ENCODE measurements at regions not wholly inside any gene's neighbourhood (a gene's known extent, or its start where the extent isn't known, plus 50 kb on each side); places are given as distances from the start of the nearest gene placed in this dataset.
"Not testable (repeated sequence)": the region's sequence is repeated elsewhere in the genome, so short reads cannot be mapped to it uniquely, and the experiment has no call there.

DNA sequence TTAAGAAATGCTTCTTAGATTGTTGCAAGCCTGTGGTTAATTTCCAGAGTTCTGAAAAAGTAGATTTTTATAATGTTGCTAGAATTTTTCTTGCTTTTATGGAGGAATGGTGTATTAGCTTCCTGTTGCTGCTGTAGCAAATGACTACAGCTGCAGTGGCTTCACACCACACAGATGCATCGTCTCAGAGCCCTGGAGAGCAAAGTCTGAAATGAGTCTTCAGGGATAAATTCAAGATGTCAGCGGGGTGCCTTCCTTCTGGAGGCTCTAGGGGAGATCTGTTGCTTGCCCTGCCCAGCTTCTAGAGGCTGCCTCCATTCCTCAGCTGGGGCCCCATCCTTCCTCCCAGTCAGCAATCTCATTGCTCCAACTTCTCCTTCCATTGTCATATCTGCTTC is 187.8 kb downstream of the ZNF516 start:
- no peak for DNase-seq

DNA sequence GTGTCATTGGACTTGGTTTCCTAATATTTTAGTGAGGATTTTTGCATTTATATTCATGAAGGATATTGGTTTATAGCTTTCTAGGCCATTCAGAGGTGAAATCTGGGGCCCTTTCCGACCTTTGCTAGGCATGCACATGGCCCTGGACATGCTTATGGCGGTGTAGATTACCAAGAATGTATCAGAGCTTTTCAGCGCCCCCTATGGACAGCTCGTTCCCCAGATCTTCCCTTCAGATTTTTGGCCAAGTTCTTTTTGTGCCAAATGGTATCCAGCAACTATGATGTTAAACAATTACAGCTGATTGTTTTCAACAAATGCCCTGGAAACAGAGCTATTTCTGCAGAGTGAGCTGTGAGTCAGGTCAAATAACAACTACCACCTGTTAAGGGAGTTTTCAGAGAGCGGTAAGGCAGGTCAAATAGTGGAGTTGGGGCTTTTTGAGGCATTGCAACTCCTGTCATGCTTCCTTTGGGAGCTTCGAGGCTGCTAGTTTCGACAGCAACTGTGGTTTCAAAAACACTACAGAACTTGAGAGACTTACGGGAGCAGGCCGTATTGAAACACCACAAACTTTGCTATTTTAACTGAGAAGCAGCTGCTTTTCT is 188.3 kb downstream of the ZNF516 start:
- no peak for DNase-seq

DNA sequence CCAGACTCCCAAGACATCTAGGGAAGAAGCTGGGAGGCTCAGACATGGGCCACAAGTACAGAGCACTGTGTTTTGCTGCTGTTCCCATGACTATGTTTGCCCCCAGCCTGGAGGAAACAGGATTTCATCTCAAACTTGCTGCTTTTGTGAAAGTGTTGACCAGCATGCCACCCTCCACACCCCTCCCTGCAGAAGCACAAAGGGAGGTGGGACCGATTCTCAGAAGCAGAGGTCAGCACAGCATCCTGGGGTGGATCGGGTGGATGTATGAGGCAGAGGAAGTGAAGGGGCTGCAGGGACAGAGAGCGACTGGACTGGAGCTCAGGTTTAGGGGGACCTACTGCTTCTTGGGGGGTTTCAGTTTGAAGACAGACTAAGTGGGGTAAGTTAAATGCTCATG is 209.2 kb downstream of the ZNF516 start:
- DNase-seq, result no peak

DNA sequence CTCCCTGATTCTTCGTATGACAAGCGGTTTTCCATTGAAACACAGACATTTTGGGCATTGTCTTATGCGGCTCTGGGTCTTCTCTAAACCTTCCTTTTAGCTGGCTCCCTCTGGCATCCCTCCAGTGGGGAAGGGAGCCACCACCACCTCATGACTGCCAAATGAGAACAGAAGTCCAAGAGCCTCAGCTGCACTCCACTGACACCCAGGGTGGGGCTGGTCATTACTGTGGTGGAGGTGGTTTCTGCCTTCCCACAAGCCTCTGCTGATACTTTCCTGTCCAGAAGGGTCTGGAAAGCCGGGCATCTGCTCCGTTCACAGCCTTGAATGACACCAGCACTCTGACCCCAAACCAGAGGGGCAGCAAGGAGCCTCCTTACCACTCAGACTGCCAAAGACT is 213.5 kb downstream of the ZNF516 start:
- DNase-seq, result no peak

DNA sequence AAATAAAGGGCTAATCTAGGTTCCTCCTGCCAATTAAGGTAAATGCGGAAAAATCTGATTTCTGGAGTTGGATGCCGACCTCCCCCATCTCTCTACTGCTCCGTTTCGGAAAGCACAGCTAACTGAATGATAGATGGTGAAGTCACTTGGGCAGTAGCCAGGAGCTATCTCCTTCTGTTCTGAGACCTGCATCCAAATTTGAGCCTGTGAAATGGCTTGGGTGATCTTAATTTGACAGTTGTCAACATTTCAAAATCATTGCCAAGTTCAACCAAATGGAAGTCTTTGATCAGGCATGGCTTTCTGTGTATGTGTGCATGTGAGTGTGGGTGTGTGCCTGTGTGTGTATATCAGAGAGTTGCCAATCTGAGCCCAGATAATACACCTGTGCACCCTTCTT is 217.2 kb downstream of the ZNF516 start:
- DNase-seq, result no peak

DNA sequence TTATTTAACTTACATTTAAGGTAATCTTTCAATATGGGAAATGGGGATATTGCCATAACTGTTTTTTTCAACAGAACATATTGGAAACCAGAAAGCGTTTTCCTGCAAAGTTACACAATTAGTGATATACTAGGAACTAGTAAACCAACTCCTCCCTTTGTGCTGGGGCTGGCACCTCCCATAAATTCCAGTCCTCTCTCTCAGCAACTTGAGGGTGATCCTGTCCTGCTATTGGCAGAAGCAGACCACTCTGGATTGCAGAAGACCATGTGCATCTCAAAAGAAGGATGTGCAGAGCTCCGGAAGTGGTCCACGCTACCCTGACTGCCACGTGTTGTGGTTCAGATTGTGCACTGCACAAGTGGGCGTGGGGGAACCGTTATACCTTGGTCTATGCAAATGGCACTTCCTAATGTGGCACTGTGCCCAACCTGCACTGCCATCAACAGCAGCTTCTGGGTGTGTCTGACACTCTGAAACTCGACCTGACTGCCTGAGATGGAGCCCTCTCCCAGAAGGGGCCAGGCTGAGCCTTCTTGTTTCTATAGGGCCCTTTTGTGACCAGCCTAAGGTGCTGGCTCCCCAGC is 219.2 kb downstream of the ZNF516 start:
- DNase-seq, result no peak

DNA sequence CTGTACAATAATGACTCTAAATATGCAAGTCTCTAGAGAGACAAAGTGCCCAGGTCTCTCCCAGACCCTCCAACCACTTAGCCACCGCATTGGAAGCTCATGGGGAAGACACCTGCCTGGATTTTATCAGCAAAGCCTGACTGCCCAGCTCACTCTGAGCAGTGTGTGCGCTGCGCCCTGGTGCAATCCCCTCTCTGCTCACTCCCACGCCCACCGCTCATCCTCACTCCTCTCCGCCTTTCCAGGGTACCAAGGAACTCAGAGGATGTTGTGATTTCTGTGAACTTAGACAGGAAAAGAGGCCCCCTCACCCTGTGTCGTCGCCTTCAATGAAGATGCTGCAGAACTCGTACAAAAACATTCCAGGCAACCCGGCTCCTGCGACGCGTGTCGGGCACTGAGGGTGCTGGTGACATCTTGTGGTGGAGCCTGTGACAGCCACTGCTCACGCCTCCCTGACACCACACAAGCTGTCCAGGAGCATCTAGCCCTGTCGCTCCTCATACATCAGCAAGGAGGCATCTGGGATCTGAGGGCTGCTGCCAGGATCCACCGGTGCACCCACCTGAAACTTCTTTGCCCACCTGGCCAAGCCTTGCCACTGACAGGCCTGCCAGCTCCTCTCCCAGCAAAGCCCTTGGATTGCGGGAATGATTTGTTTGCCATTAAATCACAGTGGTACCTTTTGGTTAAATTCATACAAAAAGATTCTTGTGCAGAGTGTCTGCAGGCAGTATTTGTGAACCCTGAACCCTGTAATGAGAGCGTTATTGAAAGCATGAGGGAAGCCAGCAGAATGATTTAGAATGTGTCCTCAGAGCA is 220.4 kb downstream of the ZNF516 start:
- peak; percentile 8 for DNase-seq

DNA sequence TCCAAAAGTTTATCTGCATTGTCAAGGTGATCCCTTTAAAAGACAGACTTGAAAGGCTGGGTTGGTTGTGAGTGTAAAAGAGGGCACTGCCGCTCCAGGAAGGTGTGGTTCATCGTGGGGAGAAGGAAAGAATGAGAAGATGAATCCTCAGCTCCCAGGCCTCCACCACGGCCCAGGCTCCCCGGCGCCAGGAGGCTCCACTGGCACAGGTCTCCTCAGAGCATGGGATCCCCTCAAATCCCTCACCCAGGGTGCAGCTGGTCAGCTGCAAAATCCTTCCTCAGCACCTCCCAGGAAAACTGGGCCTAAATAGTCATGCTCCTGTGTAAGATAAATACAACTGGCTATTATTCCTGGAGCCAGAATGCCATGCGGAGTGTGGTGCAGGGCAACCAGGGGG is 221.1 kb downstream of the ZNF516 start:
- DNase-seq, result no peak

DNA sequence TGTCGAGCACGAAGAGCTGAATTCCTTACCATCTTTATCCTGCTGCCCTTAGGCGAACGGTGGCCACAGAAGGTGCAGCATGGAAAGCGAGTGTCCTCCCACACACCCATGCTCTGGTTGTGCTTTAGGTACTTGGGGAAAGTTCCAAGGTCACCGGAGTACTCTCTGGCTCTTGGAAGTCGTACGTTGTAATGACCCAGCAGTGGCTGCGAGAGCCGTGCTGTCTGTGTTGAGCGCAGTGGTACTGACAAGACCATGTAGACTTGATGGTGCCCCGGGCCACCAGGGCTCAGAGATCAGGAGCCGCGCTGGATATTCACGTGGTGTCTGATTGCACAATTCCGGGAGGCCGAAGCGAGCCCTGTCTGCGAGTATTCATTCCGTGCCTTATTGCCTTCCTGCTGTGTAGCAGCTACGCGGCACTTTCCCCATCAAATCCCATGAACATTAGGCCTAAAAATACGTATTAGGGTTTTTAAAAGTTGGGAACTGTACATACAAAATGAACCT is 222.0 kb downstream of the ZNF516 start:
- no peak for DNase-seq

DNA sequence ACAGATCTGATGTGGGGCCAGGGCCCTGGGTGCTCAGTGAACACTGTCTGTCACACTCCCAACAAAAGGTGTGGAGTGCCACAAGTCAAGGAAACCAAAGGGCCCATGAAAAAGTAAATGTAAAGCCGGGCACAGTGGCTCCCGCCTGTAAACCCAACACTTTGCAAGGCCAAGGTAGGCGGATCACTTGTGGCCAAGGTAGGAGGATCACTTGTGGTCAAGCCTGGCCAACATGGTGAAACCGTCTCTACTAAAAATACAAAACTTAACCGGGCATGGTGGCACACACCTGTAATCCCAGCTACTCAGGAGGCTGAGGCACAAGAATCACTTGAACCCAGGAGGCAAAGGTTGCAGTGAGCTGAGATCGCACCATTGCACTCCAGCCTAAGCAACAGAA is 227.6 kb downstream of the ZNF516 start:
- not testable (repeated sequence) for DNase-seq

DNA sequence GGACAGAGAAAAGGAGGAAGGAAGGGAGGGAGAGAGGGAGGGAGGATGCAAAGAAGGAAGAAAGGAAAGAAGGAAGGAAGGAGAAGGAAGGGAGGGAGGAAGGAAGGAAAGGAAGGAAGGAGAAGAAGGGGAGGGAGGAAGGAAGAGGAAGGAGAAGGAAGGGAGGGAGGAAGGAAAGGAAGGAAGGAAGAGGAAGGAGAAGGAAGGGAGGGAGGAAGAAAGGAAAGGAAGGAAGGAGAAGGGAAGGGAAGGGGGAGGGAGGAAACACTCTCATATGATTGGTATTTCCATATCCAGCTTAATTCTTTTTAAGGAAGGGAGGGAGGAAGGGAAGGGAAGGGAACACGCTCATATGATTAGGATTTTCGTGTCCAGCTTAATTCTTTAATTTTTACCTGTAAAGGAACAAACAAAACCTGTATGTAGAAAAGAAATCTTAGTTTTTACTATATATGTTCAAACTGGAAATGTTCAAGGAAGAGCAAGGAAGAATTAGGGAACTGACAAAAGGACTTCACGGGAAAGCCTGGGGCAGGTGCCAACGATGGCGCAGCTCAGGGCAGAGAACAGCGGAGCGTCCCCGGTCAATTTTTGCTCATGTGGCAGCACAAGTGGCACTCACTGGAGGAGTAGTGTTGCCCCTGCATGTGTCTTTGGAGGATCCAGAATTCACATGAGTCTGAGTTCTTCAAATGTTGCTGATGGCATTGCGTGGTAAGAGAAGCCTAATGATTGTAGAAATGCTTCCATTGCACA is 228.6 kb downstream of the ZNF516 start:
- DNase-seq, result no peak

DNA sequence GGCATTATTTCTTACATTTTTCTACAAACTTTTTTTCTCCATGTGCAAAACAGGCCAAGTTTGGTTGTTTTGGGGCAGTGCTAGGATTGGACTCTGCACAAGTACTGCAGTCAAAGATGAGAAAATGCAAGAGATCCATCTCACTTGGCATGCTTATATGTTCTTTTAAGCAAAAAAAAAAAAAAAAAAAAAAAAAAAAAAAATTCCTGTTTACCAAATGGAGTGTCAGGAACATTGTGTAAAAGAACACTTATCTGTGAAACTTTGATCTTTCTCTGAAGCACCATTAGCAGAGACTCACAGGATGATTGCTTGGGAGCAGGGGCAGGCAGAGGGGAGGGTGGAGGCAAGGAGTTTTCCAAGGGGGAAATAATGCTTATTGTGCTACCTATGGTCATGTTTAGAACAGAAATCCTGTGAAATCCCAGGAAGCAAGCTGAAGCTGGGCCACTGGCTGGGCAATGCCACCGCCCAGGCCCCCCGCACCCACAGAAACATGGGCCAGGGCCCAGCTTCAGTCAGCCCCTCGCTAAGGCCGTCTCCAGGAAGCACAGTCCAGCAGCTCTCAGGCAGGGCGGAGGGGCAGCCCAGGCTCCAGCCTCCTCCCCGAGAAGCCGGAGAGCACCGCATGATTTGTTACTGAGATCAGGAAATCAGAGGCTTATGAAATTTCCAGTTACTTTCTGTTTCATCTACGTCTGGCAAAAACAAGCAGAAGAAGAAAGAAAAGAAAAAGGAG is 229.4 kb downstream of the ZNF516 start:
- peak; percentile 47 for DNase-seq

DNA sequence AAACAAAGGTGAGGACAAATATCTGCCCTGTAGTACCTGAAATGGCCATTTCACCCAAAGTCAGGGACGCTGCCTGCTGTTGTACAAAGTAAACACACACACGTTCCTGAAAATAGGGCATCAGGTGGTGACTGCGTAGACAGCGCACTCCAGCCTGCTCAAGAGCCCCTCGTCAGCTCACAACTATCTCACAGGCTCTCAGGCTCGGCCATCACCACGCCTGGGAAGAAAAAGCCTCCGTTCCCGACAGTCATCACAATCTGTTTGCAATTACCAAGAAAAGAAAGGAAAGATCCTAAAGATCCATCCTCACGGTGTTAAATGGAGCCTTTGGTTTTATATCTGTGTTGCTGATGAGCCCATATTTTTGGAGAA is 230.2 kb downstream of the ZNF516 start:
- no peak for DNase-seq

DNA sequence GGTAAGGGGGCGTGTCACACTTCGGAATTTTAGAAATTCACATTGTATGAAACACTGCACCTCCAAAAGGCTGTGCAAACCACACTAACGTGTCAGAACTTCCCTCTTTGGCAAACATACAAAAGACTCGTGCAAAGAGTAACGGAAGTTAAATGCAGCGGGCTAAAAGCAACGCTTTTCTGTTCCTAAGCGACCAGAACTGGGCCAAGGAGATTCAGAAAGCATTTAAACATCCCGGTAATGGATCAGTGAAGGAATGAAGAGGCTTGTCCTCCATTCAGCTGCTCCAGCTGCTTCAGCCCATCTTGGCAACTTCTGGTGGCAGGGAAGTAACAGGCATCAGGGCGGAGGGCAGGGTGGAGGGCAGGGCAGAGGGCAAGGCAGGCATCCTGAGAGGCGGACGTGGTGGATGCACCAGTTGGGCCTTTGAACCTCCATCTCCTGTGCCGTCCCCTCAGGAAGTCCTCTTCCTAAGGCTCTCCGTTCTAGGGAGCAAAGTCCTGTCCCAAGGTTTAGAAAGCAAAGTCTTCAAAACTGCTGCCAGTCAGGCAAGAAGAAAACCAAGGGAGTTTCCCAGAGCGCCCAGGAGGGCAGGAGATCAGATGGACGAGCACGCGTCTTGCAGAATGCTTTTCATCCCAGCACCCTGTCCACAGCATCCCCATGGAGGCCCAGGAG is 230.7 kb downstream of the ZNF516 start:
- no peak for DNase-seq

DNA sequence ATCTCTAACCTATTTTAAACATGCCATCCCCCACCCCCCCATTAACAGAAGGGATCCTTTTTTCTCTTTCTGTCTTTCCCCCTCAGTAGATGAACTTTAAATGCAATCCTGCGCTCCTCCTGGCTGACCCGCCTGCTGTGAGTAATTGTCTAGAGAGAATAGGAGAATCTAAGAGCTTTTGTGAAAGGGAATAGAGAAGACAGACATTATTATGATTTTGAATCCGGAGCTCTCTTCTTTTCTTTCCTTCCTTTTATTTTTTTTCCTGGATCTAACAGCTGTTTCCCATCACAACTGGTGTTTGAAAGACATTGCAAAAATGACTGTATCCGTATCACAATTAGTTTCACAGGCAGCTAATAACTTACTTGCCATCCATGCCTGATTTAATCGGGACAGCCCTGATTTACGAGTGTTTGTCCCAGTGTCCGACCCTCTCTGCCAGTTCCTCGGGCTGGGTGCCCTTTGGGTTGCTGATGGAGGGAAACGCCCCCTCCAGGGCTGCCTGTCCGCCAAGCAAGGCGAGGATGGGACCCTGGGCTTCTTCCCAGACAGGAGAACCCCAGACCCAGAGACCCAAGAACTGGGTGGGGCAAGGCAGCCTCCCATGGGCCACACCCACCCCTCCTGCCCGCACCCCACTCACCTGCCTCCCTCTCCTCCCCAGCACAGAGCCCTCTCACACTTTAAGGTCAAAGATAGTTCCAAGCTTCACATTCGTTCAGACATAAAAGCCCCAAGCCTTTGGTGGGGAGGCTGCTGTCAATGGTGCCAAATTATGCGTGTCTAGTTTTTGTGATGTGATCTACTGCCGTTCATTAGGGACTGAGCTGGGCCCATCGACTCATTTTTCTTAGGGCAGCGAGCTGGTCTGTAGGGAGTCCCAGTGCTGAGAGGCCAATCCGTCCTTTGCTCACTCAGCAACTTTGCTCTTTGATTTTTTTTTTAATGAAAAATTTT is 231.7 kb downstream of the ZNF516 start:
- no peak for DNase-seq

DNA sequence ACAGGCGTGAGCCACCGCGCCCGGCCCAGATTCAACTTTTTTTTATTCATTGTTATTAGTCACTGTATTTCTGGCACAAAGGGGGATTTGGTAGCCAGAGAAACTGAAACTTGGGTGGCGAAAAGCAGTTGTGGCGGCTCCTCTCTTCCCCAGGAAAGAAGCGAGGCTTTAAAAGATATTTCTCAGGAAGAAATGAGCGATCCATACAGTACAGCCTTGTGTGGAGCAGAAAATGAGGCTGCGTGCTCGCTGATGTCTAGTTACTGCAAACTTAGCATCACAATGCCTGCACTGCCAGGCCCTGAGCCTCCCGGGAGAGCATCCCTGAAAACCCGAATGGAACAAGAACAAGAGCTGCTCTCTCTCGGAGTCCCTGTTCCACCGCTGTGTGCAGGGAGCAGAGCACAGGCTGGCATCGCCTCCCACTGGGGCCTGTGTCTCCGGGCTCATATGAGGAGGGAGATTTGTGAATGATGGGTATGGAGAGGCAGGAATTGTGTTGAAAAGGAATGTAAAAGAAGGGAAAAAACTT is 234.0 kb downstream of the ZNF516 start:
- no peak for DNase-seq

DNA sequence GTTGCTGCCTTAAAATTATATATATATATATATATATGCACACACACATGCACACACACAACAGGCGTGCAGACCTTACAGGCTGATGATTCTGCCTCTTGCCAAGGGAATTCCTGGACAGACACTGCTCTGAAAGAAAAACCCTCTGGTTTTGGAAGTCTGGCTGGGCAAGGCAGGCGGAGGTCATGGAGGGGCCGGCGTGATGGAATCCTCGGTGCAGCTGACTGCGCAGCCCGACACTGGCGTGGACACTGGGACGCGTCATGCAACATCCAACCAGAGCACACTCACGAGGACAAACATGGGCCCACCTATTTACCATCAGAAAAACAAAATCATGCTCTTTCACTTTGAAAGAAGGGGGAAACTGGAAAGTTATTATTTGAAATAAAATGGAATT is 235.3 kb downstream of the ZNF516 start:
- DNase-seq, result no peak

DNA sequence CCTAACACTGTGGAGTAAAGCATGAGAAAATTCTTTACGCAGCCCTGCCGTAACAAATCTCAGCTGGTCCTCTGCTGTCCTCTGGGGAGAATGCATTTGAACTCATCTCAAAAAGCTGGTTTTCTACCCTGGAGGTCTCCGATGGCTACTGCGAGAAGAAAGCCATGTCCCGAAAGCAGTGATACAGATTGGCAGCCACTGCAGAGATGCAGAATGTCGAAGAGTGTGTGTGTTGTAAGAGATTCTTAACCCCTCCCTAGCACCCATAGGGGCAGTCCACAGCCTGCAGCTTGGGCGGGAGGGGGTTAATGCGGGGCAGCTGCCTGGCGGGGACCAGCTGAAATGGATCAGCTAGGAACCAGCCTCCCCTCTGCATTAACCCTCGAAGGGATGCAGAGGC is 235.9 kb downstream of the ZNF516 start:
- no peak for DNase-seq

DNA sequence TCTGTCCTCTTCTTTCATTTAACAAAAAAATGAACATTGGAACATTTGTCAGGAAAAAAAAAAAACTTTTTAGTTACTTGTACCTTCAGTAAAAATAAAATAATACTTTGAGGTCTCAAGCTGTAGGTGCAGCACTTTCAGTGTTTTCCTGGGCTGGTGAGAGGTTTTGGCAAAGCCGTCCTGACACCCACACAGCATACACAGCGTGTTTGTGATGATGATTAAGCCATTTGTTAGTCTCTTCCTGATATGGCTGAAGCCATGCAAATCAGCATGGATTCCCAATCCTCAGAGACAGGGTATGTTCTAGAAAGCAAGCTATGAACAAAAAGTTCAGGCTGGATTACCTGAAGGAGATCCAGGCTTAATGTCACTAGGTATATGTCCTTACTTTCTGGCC is 236.8 kb downstream of the ZNF516 start:
- no peak for DNase-seq

DNA sequence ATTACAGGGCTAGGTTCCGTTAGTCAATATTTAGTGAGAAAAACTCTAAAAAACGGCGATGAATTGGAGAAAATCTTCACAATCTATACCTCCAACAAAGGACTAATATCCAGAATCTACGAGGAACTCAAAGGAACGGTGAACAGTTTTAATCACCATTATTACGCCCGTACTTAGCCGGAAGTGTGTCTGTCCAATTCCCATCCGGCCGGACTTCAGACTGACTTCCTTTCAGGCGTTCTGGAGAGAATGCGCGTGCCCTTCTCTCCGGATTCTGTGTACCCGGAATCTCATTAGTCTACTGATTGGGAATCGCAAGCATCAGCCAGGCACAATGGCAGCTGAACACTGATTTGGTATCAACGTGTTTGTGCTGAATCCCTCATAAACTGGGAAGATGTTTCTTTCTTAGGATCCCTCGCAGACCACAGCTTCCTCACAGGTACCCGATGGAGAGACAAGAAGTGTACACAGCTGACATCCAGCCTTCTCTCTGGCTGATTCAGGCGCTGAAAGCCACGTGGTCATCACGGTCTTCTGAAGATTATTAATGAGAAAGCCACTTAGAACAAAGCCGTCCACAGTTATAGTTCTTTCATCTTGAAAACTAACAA is 239.9 kb downstream of the ZNF516 start:
- no peak for DNase-seq
